Lower lobe of right lung (tissue), 2 donors: ENCODE measurements at regions not wholly inside any gene's neighbourhood (a gene's known extent, or its start where the extent isn't known, plus 50 kb on each side); places are given as distances from the start of the nearest gene placed in this dataset.

Experiments
- ATAC-seq, 2 donors: fragments of 200-7000 bp; cut with Tn5 transposase; one replicate each; pipeline ENCODE4 v1.9.1; 2020 to 2022; ENCODE audit warnings: mild to moderate bottlenecking in 2 of 2, moderate library complexity in 2 of 2
- DNase-seq: peaks from one replicate; pipeline ENCODE4 v3.0.0-alpha.2; 2020
- H3K27ac ChIP-seq: fragments of 200-600 bp; one replicate; pipeline ENCODE4 v1.8.0; 2022
- H3K27me3 ChIP-seq: fragments of 200-600 bp; one replicate; pipeline ENCODE4 v1.8.0; 2022; ENCODE audit warnings: low read depth
- H3K36me3 ChIP-seq: fragments of 200-600 bp; one replicate; pipeline ENCODE4 v1.8.0; 2022; ENCODE audit warnings: mild to moderate bottlenecking
- H3K4me1 ChIP-seq: fragments of 200-600 bp; one replicate; pipeline ENCODE4 v1.8.0; 2022
- H3K4me3 ChIP-seq: fragments of 200-600 bp; one replicate; pipeline ENCODE4 v1.8.0; 2022; ENCODE audit warnings: mild to moderate bottlenecking
- H3K9me3 ChIP-seq: fragments of 200-600 bp; one replicate; pipeline ENCODE4 v1.8.0; 2022
- CTCF ChIP-seq: fragments of 200-600 bp; IDR thresholded peaks from one replicate; pipeline ENCODE4 v1.8.0; 2022; ENCODE audit warnings: antibody characterized with exemption, mild to moderate bottlenecking
- intact Hi-C: fragments of 100-400 bp; cut with DNase I; formaldehyde crosslinking; loops from one replicate; pipeline ENCODE4 v1.11.0; 2022
- donor health status: DM: no; HTN: yes; CAD: no; lungs with severe emphysema.

- Histone ChIP-seq H3K27ac (no peak overlapping the region), H3K4me3 (no peak overlapping the region), H3K4me1 (no peaks in the 10 kb centered on the region), H3K9me3 (no peaks in the 10 kb centered on the region), H3K27me3 (no peaks in the 10 kb centered on the region), H3K36me3 (no peaks in the 10 kb centered on the region)
- ATAC-seq (no peak), DNase-seq (no peak)
- no peak for TF ChIP-seq CTCF
- intact Hi-C loops: no loop called here
These were observed 1120.0 kb upstream of the CDH10 start for GRCh38 chr5:25764733-25765132.

- no peak for DNase-seq
- intact Hi-C loops: no loop called here
- H3K27me3 ChIP-seq: no peaks in the 10 kb centered on the region
- H3K36me3 ChIP-seq: no peaks in the 10 kb centered on the region
- ATAC-seq: no peak
- no peak overlapping the region for H3K27ac ChIP-seq
- no peak overlapping the region for H3K4me3 ChIP-seq
- H3K4me1 ChIP-seq: no peaks in the 10 kb centered on the region
- H3K9me3 ChIP-seq: no peaks in the 10 kb centered on the region
- no peak for TF ChIP-seq CTCF
These were observed 1119.0 kb upstream of the CDH10 start for GRCh38 chr5:25763781-25764180.

- no peaks in the 10 kb centered on the region for H3K4me1 ChIP-seq
- no peaks in the 10 kb centered on the region for H3K27me3 ChIP-seq
- no peak overlapping the region for H3K4me3 ChIP-seq
- no peak for TF ChIP-seq CTCF
- peaks cover 5% of the 10 kb centered on the region for H3K9me3 ChIP-seq
- H3K36me3 ChIP-seq: no peaks in the 10 kb centered on the region
- H3K27ac ChIP-seq: no peak overlapping the region
- intact Hi-C loops: no loop called here
- no peak for DNase-seq
- no peak for ATAC-seq
These were observed 1110.1 kb upstream of the CDH10 start for GRCh38 chr5:25754895-25755294.

GRCh38 chr5:25744908-25745307, 1100.1 kb upstream of the CDH10 start:
- H3K36me3 ChIP-seq: no peaks in the 10 kb centered on the region
- no peak for TF ChIP-seq CTCF
- intact Hi-C loops: no loop called here

GRCh38 chr5:25716680-25717079, 1071.9 kb upstream of the CDH10 start:
- ATAC-seq: no peak
- Histone ChIP-seq H3K27ac (no peak overlapping the region), H3K27me3 (no peaks in the 10 kb centered on the region), H3K9me3 (no peaks in the 10 kb centered on the region), H3K4me1 (no peaks in the 10 kb centered on the region), H3K36me3 (no peaks in the 10 kb centered on the region), H3K4me3 (no peak overlapping the region)
- intact Hi-C loops: no loop called here
- TF ChIP-seq CTCF: no peak
- DNase-seq: no peak

More at GRCh38 chr5:25744908-25745307, 1100.1 kb upstream of the CDH10 start:
- DNase-seq (no peak), ATAC-seq (peak in 1 of 2 donors; percentile 26)
- Histone ChIP-seq H3K4me1 (no peaks in the 10 kb centered on the region), H3K4me3 (no peak overlapping the region), H3K27me3 (no peaks in the 10 kb centered on the region), H3K9me3 (no peaks in the 10 kb centered on the region), H3K27ac (no peak overlapping the region)

- ATAC-seq: peak in 1 of 2 donors; percentile 47
These were observed 1068.5 kb upstream of the CDH10 start for GRCh38 chr5:25713259-25713658.

More at GRCh38 chr5:25713259-25713658, 1068.5 kb upstream of the CDH10 start:
- H3K4me3 ChIP-seq: no peak overlapping the region
- no peak for DNase-seq
- intact Hi-C loops: no loop called here
- no peaks in the 10 kb centered on the region for H3K9me3 ChIP-seq
- H3K4me1 ChIP-seq: no peaks in the 10 kb centered on the region
- H3K27ac ChIP-seq: no peak overlapping the region
- no peaks in the 10 kb centered on the region for H3K36me3 ChIP-seq
- no peak for TF ChIP-seq CTCF
- no peaks in the 10 kb centered on the region for H3K27me3 ChIP-seq
